ENCODE measurements at regions not wholly inside any gene's neighbourhood (a gene's known extent, or its start where the extent isn't known, plus 50 kb on each side); places are given as distances from the start of the nearest gene placed in this dataset.

- Histone ChIP-seq H4K8ac (ENCODE audit: low read depth in 2 of 2, low read length in 2 of 2) (no peak overlapping the region), H3K4me2 (ENCODE audit: low read depth, low read length) (no peak overlapping the region), H3K27me3 (ENCODE audit: control insufficient read depth, insufficient read depth, low read length) (no peaks in the 10 kb centered on the region), H3K9me1 (ENCODE audit: insufficient read depth, low read length) (no peaks in the 10 kb centered on the region), H3K4ac (ENCODE audit: low read depth, low read length) (no peak overlapping the region), H2BK5ac (ENCODE audit: low read depth, low read length, poor library complexity, severe bottlenecking) (no peak overlapping the region), H2BK15ac (ENCODE audit: low read depth, low read length) (no peak overlapping the region), H3K18ac (ENCODE audit: low read depth, low read length) (no peak overlapping the region), H2BK20ac (ENCODE audit: low read depth, low read length) (no peak overlapping the region), H3K4me3 (ENCODE audit: insufficient read depth, low read depth, low read length) (no peak overlapping the region), H3K79me1 (ENCODE audit: low read depth in 1 of 2, low read length in 2 of 2) (no peaks in the 10 kb centered on the region), H3K36me3 (ENCODE audit: control insufficient read depth, insufficient read depth, low read length) (no peaks in the 10 kb centered on the region), H3K56ac (ENCODE audit: extremely low read depth, insufficient read depth, low read length) (no peak overlapping the region), H2AK5ac (ENCODE audit: low read depth, low read length) (no peak overlapping the region), H2BK120ac (ENCODE audit: low read depth, low read length) (no peak overlapping the region), H2AK9ac (replicated peaks; ENCODE audit: low read depth, low read length, poor library complexity) (no peak overlapping the region), H4K91ac (ENCODE audit: insufficient read depth, low read depth, low read length) (no peak overlapping the region), H3K23ac (ENCODE audit: low read depth, low read length) (no peak overlapping the region), H3K14ac (replicated peaks; ENCODE audit: low read depth, low read length) (no peak overlapping the region), H3K27ac (ENCODE audit: insufficient read depth, low read length) (no peak overlapping the region), H3K4me1 (ENCODE audit: control insufficient read depth, insufficient read depth, low read length) (no peaks in the 10 kb centered on the region), H4K5ac (ENCODE audit: low read depth, low read length) (no peak overlapping the region), H2AFZ (replicated peaks; ENCODE audit: low read length, poor library complexity) (no peak overlapping the region), H3K9ac (ENCODE audit: low read depth, low read length) (no peak overlapping the region), H4K20me1 (ENCODE audit: insufficient read depth, low read length) (no peaks in the 10 kb centered on the region), H3K9me3 (ENCODE audit: control insufficient read depth, insufficient read depth, low read length) (no peaks in the 10 kb centered on the region)
- dilution Hi-C loops (cut with HindIII; ENCODE audit: low sequenced_read_pairs, unreplicated experiment), result no loop called here
- BruUV-seq (replicated peaks), result no TSS peak
- intact Hi-C loops (cut with micrococcal nuclease), result no loop called here
- in situ Hi-C loops (cut with MboI; ENCODE audit: low sequenced_read_pairs), result loop anchor here (25.0 kb wide), 2 partner anchors 741 to 1066 kb away; no protein-coding TSS in a partner anchor
- DNase-seq, result no peak
- TF ChIP-seq FOS (IDR thresholded peaks at IDR 0.05; ENCODE audit: low read depth, low read length) (no peak), ELK1 (IDR thresholded peaks at IDR 0.05; ENCODE audit: borderline replicate concordance, low read depth, low read length) (no peak), USF2 (IDR thresholded peaks at IDR 0.05; ENCODE audit: low read depth, low read length) (no peak), RCOR1 (IDR thresholded peaks at IDR 0.05; ENCODE audit: insufficient replicate concordance, low read length) (no peak), MAZ (IDR thresholded peaks at IDR 0.05; ENCODE audit: borderline replicate concordance, low read depth, low read length) (no peak), CEBPB (IDR thresholded peaks at IDR 0.05; ENCODE audit: low read depth, low read length) (no peak), RFX5 (IDR thresholded peaks at IDR 0.05; ENCODE audit: low read depth, low read length) (no peak), SMC3 (IDR thresholded peaks at IDR 0.05; ENCODE audit: low read depth, low read length) (no peak)
- CTCF ChIA-PET, result no interaction called here
- POLR2A ChIA-PET (ENCODE audit: unreplicated experiment), result no interaction called here
- no peak for ATAC-seq (ENCODE audit: low read depth)
- WGBS, 2 experiments (ENCODE audit: extremely low coverage in 2 of 2, insufficient read length in 1 of 2), result no CpG with 5 or more reads among the region's 3 CpGs
Observed at GRCh38 chr7:19427944-19428343, 280.9 kb downstream of the POLR1F start.
